ENCODE measurements at regions not wholly inside any gene's neighbourhood (a gene's known extent, or its start where the extent isn't known, plus 50 kb on each side); places are given as distances from the start of the nearest gene placed in this dataset. TPM values are rescaled to one million over a fixed set of nuclear protein-coding genes. Genes with fewer than 3 reads are reported as not detected.

Small RNA genes lying in the stretch of these regions (microRNA-seq; reads per million reads assigned to microRNA genes)
- not detected for gene MIR4436B2 (ENCODE audit: borderline replicate concordance)

Small RNA genes lying in the stretch of these regions (small RNA-seq; reads per million reads assigned to genes)
- not detected for gene MIR4436B2

All from OCI-LY7 (cell line).